ENCODE measurements at regions not wholly inside any gene's neighbourhood (a gene's known extent, or its start where the extent isn't known, plus 50 kb on each side); places are given as distances from the start of the nearest gene placed in this dataset.

DNA sequence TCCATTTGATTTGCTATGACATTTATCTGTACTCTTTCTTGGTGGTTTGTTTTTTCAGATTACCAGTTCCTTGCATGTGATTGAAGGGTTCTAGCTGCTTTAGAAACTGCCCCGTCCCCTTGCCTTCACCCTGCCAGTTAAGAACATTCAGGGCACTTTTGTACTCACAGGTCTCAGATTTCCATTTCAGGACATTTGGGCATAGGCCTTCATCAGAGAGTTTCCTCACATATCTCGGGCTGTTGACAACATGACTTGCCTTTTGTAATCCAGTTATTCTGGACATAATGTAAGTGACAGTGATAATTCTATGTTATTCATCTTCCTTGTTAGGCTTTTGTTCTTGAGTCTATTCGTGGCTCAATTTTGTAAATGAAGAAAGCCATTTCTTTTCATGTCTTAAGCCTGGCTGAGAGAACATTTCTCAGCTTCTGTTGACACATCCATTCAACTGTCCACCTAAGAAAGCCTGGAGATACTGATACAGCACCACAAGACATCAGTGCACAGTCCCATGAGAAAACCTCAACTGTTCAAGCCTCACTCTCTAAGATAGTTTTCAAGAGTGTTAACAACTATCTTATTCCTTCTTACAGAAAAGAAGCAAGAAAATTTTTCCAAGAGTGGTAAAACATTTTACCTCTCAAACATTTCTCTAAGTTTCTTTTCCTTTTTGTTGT lies 209.3 kb upstream of the SGK1 start:
- H3K27me3 Mint-ChIP-seq, result peaks cover 1 to 9% of the 10 kb centered on the region in 2 donors
- no peak overlapping the region for H3K27ac Mint-ChIP-seq
- Histone ChIP-seq H3K27me3 (ENCODE audit: insufficient read depth, low read length, poor library complexity, severe bottlenecking) (no peaks in the 10 kb centered on the region), H3K9me3 (ENCODE audit: low read length) (no peaks in the 10 kb centered on the region), H3K4me1 (ENCODE audit: insufficient read depth, low read length) (peaks cover 10% of the 10 kb centered on the region), H3K36me3 (ENCODE audit: insufficient read depth, low read length) (no peaks in the 10 kb centered on the region), H3K4me3 (ENCODE audit: low read length) (no peak overlapping the region), H3K27ac (ENCODE audit: low read depth, low read length) (no peak overlapping the region)
- peaks cover 7 to 14% (median 10%) of the 10 kb centered on the region in 3 donors for H3K4me1 Mint-ChIP-seq
- CTCF ChIA-PET, result no interaction called here
- peaks cover 0 to 3% (median 0%) of the 10 kb centered on the region in 3 donors for H3K36me3 Mint-ChIP-seq
- POLR2A ChIA-PET, result no interaction called here
- no peak overlapping the region for H3K4me3 Mint-ChIP-seq
- H3K9me3 Mint-ChIP-seq, result no peaks in the 10 kb centered on the region
- no peak for DNase-seq

DNA sequence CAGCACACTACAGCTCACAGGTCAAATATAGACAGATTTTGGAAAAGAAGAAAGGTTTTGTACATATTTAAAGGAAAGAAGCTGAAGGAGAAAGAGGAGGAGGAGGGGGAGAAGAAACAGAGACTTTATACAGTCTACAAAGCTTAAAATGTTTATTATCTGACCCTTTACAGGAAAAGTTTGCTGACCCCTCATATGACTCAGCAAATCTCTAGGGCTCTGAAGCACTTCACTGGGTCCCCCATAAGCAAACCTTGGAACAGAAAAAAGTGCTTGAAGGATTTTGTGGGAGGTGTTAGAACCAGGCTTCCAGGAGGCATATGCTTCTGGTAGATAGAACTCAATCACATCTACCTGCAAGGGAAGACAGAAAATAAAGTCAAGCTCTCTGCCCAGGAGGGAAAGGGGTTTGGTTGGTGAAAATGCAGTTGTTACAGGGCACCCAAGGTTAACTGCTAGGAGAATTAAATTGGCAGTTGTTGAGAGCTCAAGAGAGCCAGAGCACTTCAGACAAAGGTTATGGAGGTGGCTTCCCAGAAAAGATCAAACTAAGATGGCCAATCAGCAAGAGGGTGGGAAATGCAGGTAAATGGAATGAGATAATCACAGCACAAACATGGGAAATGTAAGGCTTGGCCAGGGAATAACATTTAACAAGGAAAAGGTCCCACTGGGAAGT lies 207.4 kb upstream of the SGK1 start:
- Mint-ChIP-seq H3K9me3 (no peaks in the 10 kb centered on the region), H3K36me3 (peaks cover 0 to 3% (median 0%) of the 10 kb centered on the region in 3 donors), H3K4me3 (no peak overlapping the region), H3K27me3 (peaks cover 1 to 9% of the 10 kb centered on the region in 2 donors), H3K27ac (no peak overlapping the region), H3K4me1 (peaks cover 10 to 21% (median 16%) of the 10 kb centered on the region in 3 donors)
- Histone ChIP-seq H3K9me3 (ENCODE audit: low read length) (no peaks in the 10 kb centered on the region), H3K27me3 (ENCODE audit: insufficient read depth, low read length, poor library complexity, severe bottlenecking) (no peaks in the 10 kb centered on the region), H3K4me3 (ENCODE audit: low read length) (no peak overlapping the region), H3K27ac (ENCODE audit: low read depth, low read length) (no peak overlapping the region), H3K4me1 (ENCODE audit: insufficient read depth, low read length) (peaks cover 11% of the 10 kb centered on the region), H3K36me3 (ENCODE audit: insufficient read depth, low read length) (no peaks in the 10 kb centered on the region)
- no peak for DNase-seq
- ChIA-PET POLR2A (no interaction called here), CTCF (no interaction called here)

DNA sequence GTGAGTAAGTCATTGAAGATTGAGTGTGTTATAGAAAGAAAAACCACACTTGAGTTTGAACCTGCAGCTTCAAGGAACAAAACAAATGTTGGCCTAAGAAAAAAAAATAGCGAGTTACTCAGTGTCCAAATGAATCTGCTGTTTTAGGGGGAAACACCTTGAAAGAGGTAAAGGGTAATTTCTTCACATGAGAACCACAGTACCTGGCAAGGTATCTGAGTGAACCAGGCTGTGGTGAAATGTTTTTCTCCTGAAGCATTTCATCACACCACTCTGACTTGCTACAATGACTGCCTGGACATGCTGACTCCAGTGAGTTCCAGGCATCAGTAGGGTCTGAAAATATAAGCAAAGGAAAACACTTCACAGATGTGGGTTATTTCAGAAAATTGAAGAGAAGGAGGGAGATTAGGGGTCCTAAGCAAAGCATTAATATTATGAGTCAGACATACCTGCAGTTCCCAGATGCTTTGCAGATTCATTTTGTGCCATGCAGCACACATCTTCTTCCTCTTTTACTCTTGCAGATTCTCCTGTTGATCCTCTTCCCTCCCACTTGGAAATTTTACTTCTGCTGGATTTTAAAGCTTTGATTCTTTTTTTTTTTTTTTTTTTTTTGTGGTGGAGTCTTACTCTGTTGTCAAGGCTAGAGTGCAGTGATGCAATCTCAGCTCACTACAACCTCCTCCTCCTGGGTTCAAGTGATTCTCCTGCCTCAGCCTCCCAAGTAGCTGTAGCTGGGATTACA lies 206.2 kb upstream of the SGK1 start:
- no peak overlapping the region for H3K4me3 Mint-ChIP-seq
- DNase-seq, result peak in 1 of 5 donors; percentile 71
- no peaks in the 10 kb centered on the region for H3K36me3 ChIP-seq (ENCODE audit: insufficient read depth, low read length)
- no peaks in the 10 kb centered on the region for H3K36me3 Mint-ChIP-seq
- peaks cover 12% of the 10 kb centered on the region for H3K4me1 ChIP-seq (ENCODE audit: insufficient read depth, low read length)
- H3K4me1 Mint-ChIP-seq, result peaks cover 11 to 20% (median 18%) of the 10 kb centered on the region in 3 donors
- ChIA-PET CTCF (no interaction called here), POLR2A (no interaction called here)
- peak overlapping the region in 1 of 8 donors; percentile 4 for H3K27ac Mint-ChIP-seq
- H3K27me3 Mint-ChIP-seq, result peaks cover 0 to 5% of the 10 kb centered on the region in 2 donors
- no peak overlapping the region for H3K4me3 ChIP-seq (ENCODE audit: low read length)
- H3K27ac ChIP-seq (ENCODE audit: low read depth, low read length), result no peak overlapping the region
- H3K9me3 ChIP-seq (ENCODE audit: low read length), result no peaks in the 10 kb centered on the region
- H3K9me3 Mint-ChIP-seq, result no peaks in the 10 kb centered on the region
- no peaks in the 10 kb centered on the region for H3K27me3 ChIP-seq (ENCODE audit: insufficient read depth, low read length, poor library complexity, severe bottlenecking)

DNA sequence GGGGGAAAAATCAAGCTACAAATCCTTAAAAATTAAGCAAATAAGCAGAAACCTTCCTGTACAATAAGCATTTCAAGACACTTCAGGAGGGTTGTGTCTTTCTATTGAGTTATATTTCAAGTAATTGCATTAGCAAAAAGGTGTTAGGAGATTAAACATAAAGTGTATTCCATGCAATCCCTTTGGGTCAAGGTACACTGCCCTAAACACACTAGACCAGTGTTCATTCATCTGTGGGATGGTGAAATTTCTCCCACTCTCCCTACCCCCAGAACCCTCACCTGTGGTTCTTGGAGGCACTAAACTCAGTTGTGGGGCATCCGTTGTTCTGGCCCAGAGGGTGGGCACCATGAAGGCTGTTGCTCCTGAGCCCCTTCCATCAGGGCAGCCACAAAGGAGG lies 205.1 kb upstream of the SGK1 start:
- H3K27ac Mint-ChIP-seq, result peak overlapping the region in 1 of 8 donors; percentile 13
- ChIA-PET CTCF (no interaction called here), POLR2A (no interaction called here)
- H3K27ac ChIP-seq (ENCODE audit: low read depth, low read length), result no peak overlapping the region
- H3K27me3 Mint-ChIP-seq, result peaks cover 0 to 5% of the 10 kb centered on the region in 2 donors
- no peaks in the 10 kb centered on the region for H3K9me3 ChIP-seq (ENCODE audit: low read length)
- H3K4me1 Mint-ChIP-seq, result peaks cover 15 to 25% (median 25%) of the 10 kb centered on the region in 3 donors
- no peaks in the 10 kb centered on the region for H3K27me3 ChIP-seq (ENCODE audit: insufficient read depth, low read length, poor library complexity, severe bottlenecking)
- H3K9me3 Mint-ChIP-seq, result no peaks in the 10 kb centered on the region
- H3K36me3 Mint-ChIP-seq, result no peaks in the 10 kb centered on the region
- no peak overlapping the region for H3K4me3 ChIP-seq (ENCODE audit: low read length)
- H3K4me1 ChIP-seq (ENCODE audit: insufficient read depth, low read length), result peaks cover 14% of the 10 kb centered on the region
- no peaks in the 10 kb centered on the region for H3K36me3 ChIP-seq (ENCODE audit: insufficient read depth, low read length)
- peak overlapping the region in 1 of 7 donors; percentile 2 for H3K4me3 Mint-ChIP-seq
- no peak for DNase-seq

DNA sequence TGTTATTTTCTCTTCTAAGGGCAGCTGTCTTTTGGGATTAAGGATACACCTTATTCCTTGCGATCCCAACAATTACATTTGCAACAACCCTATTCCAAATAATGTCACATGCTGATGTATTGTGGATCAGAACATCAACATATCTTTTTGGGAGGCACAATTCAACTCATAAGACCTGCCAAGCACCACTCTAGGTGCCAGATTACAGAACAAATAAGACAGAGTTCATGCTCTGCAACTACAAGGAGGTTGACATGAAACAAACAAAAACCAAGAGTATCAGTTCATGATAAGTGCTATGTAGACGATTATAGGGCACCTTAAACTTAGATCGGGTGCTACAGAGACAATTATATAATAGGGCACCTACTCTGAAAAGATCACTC lies 203.2 kb upstream of the SGK1 start:
- H3K4me1 Mint-ChIP-seq, result peaks cover 15 to 25% (median 25%) of the 10 kb centered on the region in 3 donors
- CTCF ChIA-PET, result no interaction called here

DNA sequence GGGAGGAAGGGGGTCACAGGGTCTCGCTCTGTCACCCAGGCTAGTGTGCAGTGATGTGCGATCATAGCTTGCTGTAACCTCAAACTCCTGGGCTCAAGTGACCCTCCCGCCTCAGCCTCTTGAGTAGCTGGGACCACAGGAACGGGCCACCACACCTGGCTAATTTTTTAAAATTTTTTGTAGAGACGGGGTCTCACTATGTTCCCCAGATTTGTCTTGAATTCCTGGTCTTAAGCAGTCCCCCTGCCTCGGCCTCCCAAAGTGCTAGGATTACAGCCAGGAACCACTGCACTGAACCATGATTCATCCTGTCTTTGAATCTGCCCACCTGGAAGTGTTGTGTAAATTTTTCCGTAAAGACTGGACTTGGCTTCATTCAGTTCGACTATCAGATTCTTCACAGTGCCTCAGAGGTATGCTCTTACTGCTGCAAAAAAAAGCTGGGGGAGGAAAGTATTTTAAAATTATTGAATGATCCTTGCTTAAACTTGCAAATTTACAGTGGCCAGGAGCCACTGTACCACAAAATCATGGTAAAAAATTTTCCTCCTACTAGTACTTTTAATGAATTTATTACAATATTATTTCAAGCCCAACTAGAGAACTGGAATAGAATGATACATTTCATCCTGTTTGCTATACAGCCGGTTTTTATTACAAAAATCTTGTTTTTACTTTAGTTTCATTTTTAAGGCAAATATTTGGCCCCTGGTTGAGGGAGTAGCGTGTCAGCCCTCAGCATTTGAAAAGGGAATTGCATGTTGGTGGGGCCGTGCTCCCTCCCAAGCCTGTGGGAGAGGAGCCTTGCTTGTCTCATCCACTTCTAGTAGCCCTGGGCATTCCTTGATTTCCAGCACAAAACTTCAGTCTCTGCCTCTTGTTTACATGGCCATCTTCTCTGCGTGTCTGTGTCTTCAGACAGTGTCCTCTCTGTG lies 202.5 kb upstream of the SGK1 start:
- no peaks in the 10 kb centered on the region for H3K9me3 ChIP-seq (ENCODE audit: low read length)
- Mint-ChIP-seq H3K9me3 (no peaks in the 10 kb centered on the region), H3K27me3 (no peaks in the 10 kb centered on the region), H3K4me1 (peaks cover 15 to 25% (median 25%) of the 10 kb centered on the region in 3 donors), H3K36me3 (no peaks in the 10 kb centered on the region), H3K4me3 (no peak overlapping the region), H3K27ac (peak overlapping the region in 3 of 8 donors; percentile 30 to 91 (median 39))
- no peaks in the 10 kb centered on the region for H3K36me3 ChIP-seq (ENCODE audit: insufficient read depth, low read length)
- DNase-seq, result no peak
- H3K27ac ChIP-seq (ENCODE audit: low read depth, low read length), result no peak overlapping the region
- H3K4me3 ChIP-seq (ENCODE audit: low read length), result no peak overlapping the region
- H3K4me1 ChIP-seq (ENCODE audit: insufficient read depth, low read length), result peaks cover 14% of the 10 kb centered on the region
- H3K27me3 ChIP-seq (ENCODE audit: insufficient read depth, low read length, poor library complexity, severe bottlenecking), result no peaks in the 10 kb centered on the region
- POLR2A ChIA-PET, result interaction anchor here (0.8 kb wide), 1 partner anchor 136 kb away, joined by 8 read pairs; no protein-coding TSS in a partner anchor
- CTCF ChIA-PET, result no interaction called here

More for the DNA sequence above, 203.2 kb upstream of the SGK1 start:
- Mint-ChIP-seq H3K4me3 (no peak overlapping the region), H3K36me3 (no peaks in the 10 kb centered on the region), H3K27me3 (no peaks in the 10 kb centered on the region), H3K9me3 (no peaks in the 10 kb centered on the region), H3K27ac (peak overlapping the region in 1 of 8 donors; percentile 7)
- Histone ChIP-seq H3K36me3 (ENCODE audit: insufficient read depth, low read length) (no peaks in the 10 kb centered on the region), H3K9me3 (ENCODE audit: low read length) (no peaks in the 10 kb centered on the region), H3K4me3 (ENCODE audit: low read length) (no peak overlapping the region), H3K27me3 (ENCODE audit: insufficient read depth, low read length, poor library complexity, severe bottlenecking) (no peaks in the 10 kb centered on the region), H3K4me1 (ENCODE audit: insufficient read depth, low read length) (peaks cover 14% of the 10 kb centered on the region), H3K27ac (ENCODE audit: low read depth, low read length) (no peak overlapping the region)
- POLR2A ChIA-PET, result no interaction called here
- DNase-seq, result no peak

DNA sequence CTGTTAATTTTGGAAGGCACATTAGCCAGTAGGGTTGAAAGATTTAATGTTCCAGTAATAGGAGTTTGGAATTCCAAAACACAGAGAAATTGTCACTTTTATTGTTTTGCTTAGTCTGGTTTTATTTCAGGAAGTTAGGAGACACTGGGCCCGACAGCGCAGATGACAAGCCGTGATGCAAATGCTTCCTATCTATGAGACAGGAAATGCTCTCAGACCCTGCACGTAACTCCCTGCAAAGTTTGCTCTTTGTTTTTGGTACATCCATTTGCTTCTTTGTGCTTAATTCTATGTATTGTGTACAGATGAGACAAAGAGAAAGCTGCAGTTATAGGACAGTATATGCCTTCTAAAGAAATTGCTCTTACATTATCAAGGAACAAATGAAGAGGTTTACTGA lies 201.6 kb upstream of the SGK1 start:
- Histone ChIP-seq H3K27me3 (ENCODE audit: insufficient read depth, low read length, poor library complexity, severe bottlenecking) (no peaks in the 10 kb centered on the region), H3K4me1 (ENCODE audit: insufficient read depth, low read length) (peaks cover 14% of the 10 kb centered on the region), H3K27ac (ENCODE audit: low read depth, low read length) (no peak overlapping the region), H3K36me3 (ENCODE audit: insufficient read depth, low read length) (no peaks in the 10 kb centered on the region), H3K9me3 (ENCODE audit: low read length) (no peaks in the 10 kb centered on the region), H3K4me3 (ENCODE audit: low read length) (no peak overlapping the region)
- Mint-ChIP-seq H3K4me1 (peaks cover 15 to 25% (median 25%) of the 10 kb centered on the region in 3 donors), H3K4me3 (peak overlapping the region in 5 of 7 donors; percentile 67 to 77 (median 75)), H3K27me3 (no peaks in the 10 kb centered on the region), H3K27ac (peak overlapping the region in 7 of 8 donors; percentile 52 to 91 (median 84)), H3K9me3 (no peaks in the 10 kb centered on the region), H3K36me3 (no peaks in the 10 kb centered on the region)
- POLR2A ChIA-PET, result no interaction called here
- DNase-seq, result peak in 4 of 5 donors; percentile 11 to 62 (median 44)
- CTCF ChIA-PET, result no interaction called here
